Liver (tissue), 8 donors: ENCODE measurements at regions not wholly inside any gene's neighbourhood (a gene's known extent, or its start where the extent isn't known, plus 50 kb on each side); places are given as distances from the start of the nearest gene placed in this dataset.

Source experiments
- DNase-seq: peaks from one replicate; pipeline ENCODE4 v3.0.0-alpha.2; 2017; ENCODE audit warnings: low spot score
- H3K27ac ChIP-seq, 2 donors: one replicate each; pipeline ENCODE4 v1.7.0; 2013; ENCODE audit warnings: inconsistent platforms in 2 of 2, low read length in 2 of 2, control low read depth in 1 of 2, low read depth in 1 of 2, mild to moderate bottlenecking in 1 of 2
- H3K27me3 ChIP-seq, 4 donors: one replicate each; pipeline versions ENCODE4 v1.6.1 to v1.7.0; 2013; ENCODE audit warnings: low read length in 3 of 4, inconsistent platforms in 1 of 4, mild to moderate bottlenecking in 1 of 4, moderate library complexity in 1 of 4; ENCODE audit not compliant: control insufficient read depth in 4 of 4, insufficient read depth in 4 of 4
- H3K36me3 ChIP-seq, 4 donors: one replicate each; pipeline versions ENCODE4 v1.6.1 to v1.7.0; 2013; ENCODE audit warnings: low read length in 3 of 4, mild to moderate bottlenecking in 3 of 4, low read depth in 1 of 4, moderate library complexity in 1 of 4; ENCODE audit not compliant: control insufficient read depth in 4 of 4, insufficient read depth in 3 of 4
- H3K4me1 ChIP-seq, 4 donors: one replicate each; pipeline versions ENCODE4 v1.6.1 to v1.7.0; 2013; ENCODE audit warnings: low read length in 3 of 4, mild to moderate bottlenecking in 3 of 4, moderate library complexity in 1 of 4; ENCODE audit not compliant: control insufficient read depth in 4 of 4, insufficient read depth in 4 of 4
- H3K4me3 ChIP-seq, 3 donors: one replicate each; pipeline versions ENCODE4 v1.6.1 to v1.7.0; 2013; ENCODE audit warnings: low read length in 3 of 3, control low read depth in 1 of 3, low read depth in 1 of 3, mild to moderate bottlenecking in 1 of 3
- H3K9ac ChIP-seq, 2 donors: one replicate each; pipeline ENCODE4 v1.7.0; 2013; ENCODE audit warnings: low read length in 2 of 2, mild to moderate bottlenecking in 2 of 2, moderate library complexity in 2 of 2, control low read depth in 1 of 2, low read depth in 1 of 2
- H3K9me3 ChIP-seq, 4 donors: one replicate each; pipeline versions ENCODE4 v1.6.1 to v1.7.0; 2013; ENCODE audit warnings: low read length in 3 of 4; ENCODE audit not compliant: control insufficient read depth in 4 of 4
- CTCF ChIP-seq: fragments of 150-350 bp; IDR thresholded peaks from 2 replicates; pipeline ENCODE4 v1.5.1; 2017; ENCODE audit warnings: improper control_type of control experiment, low read depth, low read length; ENCODE audit not compliant: missing input control
- FOXA1 ChIP-seq: IDR thresholded peaks from 2 replicates; pipeline ENCODE4 v1.6.1; 2016; ENCODE audit warnings: antibody characterized with exemption
- GABPA ChIP-seq, 2 donors: IDR thresholded peaks in 1 of 2; conservative IDR thresholded peaks in 1 of 2; 2 replicates each; pipeline ENCODE4 v1.6.1; 2016; ENCODE audit warnings: antibody characterized with exemption in 2 of 2, mild to moderate bottlenecking in 1 of 2, moderate library complexity in 1 of 2
- HNF4G ChIP-seq: IDR thresholded peaks from 2 replicates; pipeline ENCODE4 v1.6.1; 2016; ENCODE audit warnings: antibody characterized with exemption
- JUND ChIP-seq, 2 donors: IDR thresholded peaks; 2 replicates each; pipeline ENCODE4 v1.6.1; 2016; ENCODE audit warnings: antibody characterized with exemption in 2 of 2
- MAX ChIP-seq: IDR thresholded peaks from 2 replicates; pipeline ENCODE4 v1.6.1; 2016; ENCODE audit warnings: antibody characterized with exemption
- NR2F2 ChIP-seq: IDR thresholded peaks from 2 replicates; pipeline ENCODE4 v1.6.1; 2016; ENCODE audit warnings: antibody characterized with exemption
- SP1 ChIP-seq: IDR thresholded peaks from 2 replicates; pipeline ENCODE4 v1.6.1; 2018; ENCODE audit warnings: antibody characterized with exemption, mild to moderate bottlenecking
- TAF1 ChIP-seq: conservative IDR thresholded peaks from 2 replicates; pipeline ENCODE4 v1.6.1; 2016; ENCODE audit warnings: antibody characterized with exemption, mild to moderate bottlenecking
- ZBTB33 ChIP-seq: IDR thresholded peaks from 2 replicates; pipeline ENCODE4 v1.6.1; 2016; ENCODE audit warnings: antibody characterized with exemption
- WGBS: extraction: QIAGEN DNeasy Blood & Tissue Kit; methylation state at CpG from one replicate; pipeline ENCODE4 v1.1.7; 2013; 5-methylcytosine and 5-hydroxymethylcytosine counted together
- donor health status: healthy.
- donor health status: healthy.
- donor health status: healthy.
- donor health status: healthy.
- donor health status: healthy.

GRCh38 chr6:129923530-129924250, 62.6 kb upstream of the TMEM244 start:
- H3K9ac ChIP-seq = no peak overlapping the region
- H3K9me3 ChIP-seq = no peaks in the 10 kb centered on the region
- H3K4me1 ChIP-seq = no peaks in the 10 kb centered on the region
- H3K27ac ChIP-seq = no peak overlapping the region
- TF ChIP-seq CTCF (no peak), ZBTB33 (no peak)
- no peak for DNase-seq
- H3K4me3 ChIP-seq = no peak overlapping the region
- H3K36me3 ChIP-seq = no peaks in the 10 kb centered on the region
- no peaks in the 10 kb centered on the region for H3K27me3 ChIP-seq

- H3K4me3 ChIP-seq = no peak overlapping the region
- no peaks in the 10 kb centered on the region for H3K36me3 ChIP-seq
- 73% methylated on average over 3 of the region's 3 CpGs for WGBS
- H3K9me3 ChIP-seq = no peaks in the 10 kb centered on the region
- H3K9ac ChIP-seq = no peak overlapping the region
- DNase-seq = no peak
- H3K27ac ChIP-seq = no peak overlapping the region
- no peaks in the 10 kb centered on the region for H3K4me1 ChIP-seq
- no peaks in the 10 kb centered on the region for H3K27me3 ChIP-seq
- TF ChIP-seq HNF4G (no peak), SP1 (no peak), GABPA (IDR thresholded peaks at IDR 0.05 in 1 of 2, conservative IDR thresholded peaks at IDR 0.05 in 1 of 2) (no peak), JUND (IDR thresholded peaks at IDR 0.05) (no peak), FOXA1 (no peak), NR2F2 (no peak), ZBTB33 (no peak), MAX (no peak), TAF1 (no peak)
These were observed 60.2 kb upstream of the TMEM244 start for GRCh38 chr6:129921169-129921817.
